8988T (cell line): ENCODE measurements at regions not wholly inside any gene's neighbourhood (a gene's known extent, or its start where the extent isn't known, plus 50 kb on each side); places are given as distances from the start of the nearest gene placed in this dataset.
"Not testable (repeated sequence)": the region's sequence is repeated elsewhere in the genome, so short reads cannot be mapped to it uniquely, and the experiment has no call there.

Source experiments
- DNase-seq: peaks from one replicate; pipeline ENCODE4 v3.0.0; 2011

DNA sequence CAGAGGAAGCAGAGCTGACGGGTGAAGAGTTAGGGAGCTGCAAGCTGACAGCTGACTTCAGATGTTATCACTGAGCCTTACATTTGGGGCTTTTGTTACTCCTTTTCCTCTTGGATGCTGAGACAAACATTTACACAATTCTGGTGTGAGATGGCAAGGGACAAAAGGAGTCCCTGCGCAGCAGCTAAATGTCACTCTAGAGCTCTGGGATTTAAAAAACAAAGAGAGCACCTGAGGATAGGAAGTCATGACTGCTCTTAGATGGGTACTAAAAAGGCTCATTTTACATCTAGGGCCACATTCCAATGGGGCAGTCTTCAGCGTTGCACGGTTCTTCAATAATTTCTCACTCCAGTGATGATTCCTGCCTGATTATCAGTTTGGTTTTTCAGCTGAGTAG lies 204.5 kb downstream of the RAB38 start:
- no peak for DNase-seq

DNA sequence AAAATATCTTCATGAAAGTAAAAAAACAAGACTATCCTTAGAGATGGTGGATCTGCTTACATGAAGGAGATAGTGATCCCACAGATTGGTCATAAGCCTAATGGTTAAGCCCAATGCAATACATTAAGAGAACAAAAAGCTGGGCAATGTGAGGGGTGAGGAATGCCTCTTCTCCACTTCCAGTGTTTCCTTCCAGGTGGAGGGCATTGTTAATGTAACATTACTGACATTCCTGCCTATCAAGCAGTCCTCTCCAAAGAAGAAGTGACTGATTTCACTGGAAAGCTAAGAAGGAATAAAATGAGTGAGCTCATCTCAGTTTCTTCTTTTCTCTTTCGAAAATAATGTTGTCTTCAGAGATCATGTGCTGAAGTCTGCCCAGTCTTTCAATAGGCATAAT lies 207.8 kb downstream of the RAB38 start:
- DNase-seq, result no peak

DNA sequence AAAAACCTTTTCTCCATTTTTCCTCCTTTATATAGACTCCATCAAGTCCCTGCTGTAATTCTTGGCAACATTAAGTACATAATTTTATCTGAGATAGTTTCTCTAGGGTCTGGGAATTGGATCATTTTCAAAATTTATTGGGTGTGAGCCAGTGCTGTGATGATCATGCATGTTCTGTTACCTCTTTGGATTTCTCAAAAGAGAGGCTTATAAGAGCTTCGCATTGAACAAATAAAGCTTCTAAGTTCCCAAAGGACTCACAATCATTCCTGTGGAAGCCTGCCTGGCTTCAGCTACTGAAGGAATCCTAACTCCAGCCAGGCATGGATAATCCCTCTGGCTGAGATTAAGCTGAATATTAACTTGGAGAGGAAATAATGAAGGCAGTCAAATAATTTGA lies 208.5 kb downstream of the RAB38 start:
- DNase-seq, result no peak

DNA sequence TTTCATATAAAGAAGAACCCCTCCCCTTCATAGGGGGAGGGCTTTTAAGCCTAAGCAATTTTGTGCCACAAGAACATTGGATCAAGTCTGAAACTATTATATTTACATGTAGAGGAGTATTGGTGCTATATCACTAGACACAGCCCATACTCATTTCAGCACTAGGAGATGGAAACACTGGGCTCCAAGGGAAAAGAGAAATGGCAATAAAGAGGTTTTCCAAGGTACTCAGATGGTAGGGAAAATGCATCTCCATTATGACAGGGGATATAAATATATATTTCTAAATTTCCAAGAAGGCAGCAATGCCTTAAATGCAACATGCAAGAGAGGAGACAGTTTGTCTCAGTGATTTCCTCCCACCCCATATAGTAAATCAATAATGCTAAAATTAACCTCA lies 209.0 kb downstream of the RAB38 start:
- no peak for DNase-seq

DNA sequence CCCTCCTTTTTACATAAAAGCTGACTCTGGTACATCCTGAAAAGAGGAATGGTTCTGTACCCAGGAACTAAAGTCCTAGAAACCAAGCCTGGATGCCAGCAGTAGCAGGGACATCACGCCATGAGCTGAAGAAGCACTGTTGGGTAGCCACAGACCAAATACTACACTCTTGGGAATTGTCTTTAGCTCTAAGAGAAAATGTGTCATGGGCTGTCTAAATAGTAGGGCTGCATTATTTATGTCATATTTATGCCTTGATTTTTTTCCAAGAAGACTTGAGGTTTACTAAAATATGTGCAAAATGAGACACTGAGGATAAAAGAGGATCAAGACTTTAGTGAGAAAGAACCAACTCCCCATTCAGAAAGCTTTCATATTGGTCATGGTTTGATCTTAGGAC lies 213.6 kb downstream of the RAB38 start:
- DNase-seq, result no peak

DNA sequence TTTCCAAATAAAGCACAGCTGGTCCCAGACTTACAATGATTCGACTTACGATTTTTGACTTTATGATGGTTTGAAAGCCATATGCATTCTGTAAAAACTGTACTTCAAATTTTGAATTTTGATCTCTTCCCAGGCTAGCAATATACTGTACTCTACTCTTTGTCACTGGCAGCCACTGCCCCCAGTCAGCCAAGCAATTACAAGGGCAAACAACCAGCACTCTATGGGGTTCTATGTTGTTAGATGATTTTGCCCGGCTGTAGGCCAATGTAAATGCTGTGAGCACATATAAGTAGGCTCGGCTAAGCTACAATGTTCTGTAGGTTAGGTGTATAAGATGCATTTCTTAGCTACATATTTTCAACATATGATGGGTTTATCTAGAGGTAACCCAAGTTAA lies 217.3 kb downstream of the RAB38 start:
- no peak for DNase-seq

DNA sequence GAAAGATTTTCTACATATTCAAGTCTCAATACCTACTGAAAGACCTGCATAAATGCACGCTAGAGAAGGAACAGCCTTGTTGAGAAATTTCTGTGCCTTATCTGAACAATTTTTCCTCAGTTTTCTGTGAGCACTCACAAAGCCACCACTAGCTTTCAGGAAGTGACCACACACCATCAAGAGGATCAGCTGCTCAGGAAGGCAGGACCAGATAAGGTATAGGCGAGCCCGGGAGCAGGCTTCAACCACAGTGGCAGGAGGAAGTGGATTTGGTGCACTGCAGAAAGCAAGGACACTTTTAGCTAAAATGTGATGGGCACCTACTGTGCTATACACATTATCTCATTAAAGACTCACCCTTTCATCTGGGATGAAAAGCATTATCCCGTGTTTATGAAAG lies 220.8 kb downstream of the RAB38 start:
- no peak for DNase-seq

DNA sequence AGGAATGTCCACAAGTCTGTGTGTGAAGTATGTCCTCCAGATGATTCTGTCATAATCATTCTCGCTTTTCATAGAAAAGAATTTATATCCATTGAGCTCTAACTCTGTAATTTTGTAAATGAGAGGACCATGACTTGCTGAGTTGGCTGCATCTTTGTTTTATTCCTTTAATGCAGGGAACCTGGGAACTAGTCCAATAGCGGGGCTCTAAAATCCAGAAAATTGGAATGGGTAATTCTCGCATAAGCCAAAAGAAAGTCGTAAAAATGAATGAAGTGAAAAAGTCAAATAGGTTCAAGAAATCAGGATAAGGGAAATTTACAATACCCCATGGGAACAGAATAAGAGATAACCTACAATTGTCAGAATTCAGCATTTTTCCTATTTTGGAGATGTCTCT lies 232.5 kb downstream of the RAB38 start:
- no peak for DNase-seq

DNA sequence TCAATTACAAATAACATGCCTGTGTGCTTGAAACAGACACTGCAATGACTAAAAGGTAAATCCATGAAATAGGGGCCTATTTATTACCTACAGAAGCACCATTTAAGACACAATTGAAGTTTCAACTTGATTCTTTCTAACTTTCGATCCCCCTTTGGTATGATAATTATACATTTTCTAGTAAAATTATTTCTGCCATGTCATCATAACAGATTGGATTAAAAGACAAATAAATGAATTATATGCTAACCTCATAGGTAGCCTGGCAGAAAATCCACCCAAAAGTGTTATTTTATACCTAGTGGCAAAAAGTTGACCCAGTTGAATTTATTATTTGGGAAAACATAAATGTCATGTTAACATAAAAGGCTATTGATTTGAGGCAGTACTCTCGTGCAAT lies 241.1 kb downstream of the RAB38 start:
- no peak for DNase-seq

DNA sequence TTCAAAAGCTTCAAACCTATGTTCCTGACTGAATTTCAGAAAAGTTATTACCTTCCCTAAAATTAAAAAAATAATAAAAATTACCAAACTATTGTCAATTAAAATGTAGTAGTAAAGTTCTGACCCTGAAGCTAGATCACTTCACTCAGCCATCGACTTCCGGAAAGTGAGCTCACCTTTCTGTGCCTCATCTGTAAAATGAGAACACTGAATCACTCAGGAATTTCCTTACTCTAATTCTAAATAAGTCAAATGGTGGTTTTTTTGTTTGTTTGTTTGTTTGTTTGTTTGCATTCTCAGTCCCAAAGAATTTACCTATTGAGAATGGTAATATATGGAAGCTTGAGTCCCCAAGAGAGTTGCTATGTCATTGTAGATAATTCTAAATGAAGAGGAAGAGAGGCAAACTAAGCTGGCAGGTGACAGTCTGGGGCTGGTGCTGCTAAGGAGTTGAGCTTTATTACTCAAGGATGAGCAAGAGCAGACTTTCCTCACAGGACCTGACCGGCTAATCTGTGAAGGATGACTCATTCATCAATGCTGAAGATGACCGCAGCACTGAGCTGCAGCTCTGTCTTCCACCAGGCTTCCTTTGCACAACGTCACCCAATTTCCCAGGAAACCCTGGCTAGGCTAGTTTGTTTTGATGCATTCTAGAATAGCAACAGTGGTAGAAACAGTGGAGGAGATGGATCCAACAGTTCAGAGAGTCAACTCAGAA lies 248.8 kb downstream of the RAB38 start:
- DNase-seq, result no peak

DNA sequence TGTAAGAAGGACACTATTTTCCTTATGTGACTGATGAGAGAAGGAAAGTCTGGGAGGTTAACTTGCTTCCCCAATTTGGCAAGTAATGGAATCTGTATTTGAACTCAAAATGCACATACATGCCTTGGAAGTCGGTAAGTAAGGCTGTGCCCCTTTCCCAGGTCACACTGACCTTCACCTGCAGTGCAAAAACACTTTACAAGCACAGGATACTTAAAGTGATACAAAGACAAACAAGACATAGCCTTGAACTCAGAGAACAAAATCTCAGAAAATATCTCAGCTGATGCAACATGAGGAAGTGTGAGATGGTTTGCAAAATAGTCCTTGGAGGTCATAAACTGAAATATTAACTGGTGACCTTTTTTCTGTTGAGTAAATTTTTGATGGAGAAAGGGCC lies 251.1 kb downstream of the RAB38 start:
- no peak for DNase-seq

DNA sequence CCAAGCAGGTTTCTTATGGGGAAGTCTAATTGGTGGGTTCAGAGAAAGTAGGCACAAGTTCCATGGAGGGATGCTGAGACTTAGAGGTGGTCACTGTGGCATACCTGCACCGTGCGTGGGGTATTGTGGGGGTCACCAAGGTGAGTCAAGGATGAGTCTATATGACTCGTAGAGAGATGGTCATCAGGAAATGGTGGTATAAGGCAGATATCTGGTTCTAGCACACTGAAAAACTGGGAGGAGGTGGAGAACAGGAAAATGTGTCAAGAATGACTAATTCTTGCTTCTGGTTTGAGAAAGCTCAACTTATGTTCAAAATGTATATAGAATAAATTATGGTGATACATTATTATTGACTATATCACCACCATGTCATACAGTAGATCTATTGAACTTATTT lies 258.1 kb downstream of the RAB38 start:
- no peak for DNase-seq

DNA sequence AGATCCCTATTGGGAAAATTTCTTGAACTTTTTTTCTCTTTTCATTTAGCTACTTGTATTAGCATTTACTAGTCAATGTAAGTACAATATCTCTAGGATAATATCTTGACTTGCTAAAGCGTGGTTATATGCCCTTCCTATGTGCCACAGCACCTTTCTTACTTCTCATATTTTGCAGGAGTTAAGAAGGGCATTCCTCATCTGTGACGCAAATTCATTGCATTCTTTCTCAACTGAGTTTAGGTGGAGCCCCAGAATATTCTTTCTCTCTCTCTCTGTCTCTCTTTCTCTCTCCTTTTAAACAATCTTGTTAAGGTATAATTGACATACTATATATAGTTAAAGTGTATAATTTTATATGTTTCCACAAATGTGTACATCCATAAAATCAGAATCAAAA lies 266.1 kb downstream of the RAB38 start:
- DNase-seq, result no peak

DNA sequence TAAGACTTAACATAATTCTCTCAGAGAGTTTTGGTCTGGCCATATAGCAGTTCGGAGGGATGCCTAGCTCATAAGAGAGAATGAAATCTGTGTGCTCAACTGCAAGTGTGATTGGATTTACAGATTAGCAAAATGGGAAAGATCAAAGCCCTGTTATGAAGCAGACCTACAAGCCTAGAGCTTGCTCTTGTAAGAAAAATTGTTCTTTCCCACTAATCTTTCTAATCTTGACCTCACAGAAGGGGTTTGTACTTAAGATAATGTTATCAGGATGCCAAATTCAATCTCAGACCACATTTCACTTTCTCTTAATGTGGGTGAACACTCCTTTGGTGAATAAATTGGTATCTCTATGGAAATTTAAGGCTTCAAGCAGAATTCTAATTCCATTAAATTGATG lies 267.2 kb downstream of the RAB38 start:
- DNase-seq, result no peak

DNA sequence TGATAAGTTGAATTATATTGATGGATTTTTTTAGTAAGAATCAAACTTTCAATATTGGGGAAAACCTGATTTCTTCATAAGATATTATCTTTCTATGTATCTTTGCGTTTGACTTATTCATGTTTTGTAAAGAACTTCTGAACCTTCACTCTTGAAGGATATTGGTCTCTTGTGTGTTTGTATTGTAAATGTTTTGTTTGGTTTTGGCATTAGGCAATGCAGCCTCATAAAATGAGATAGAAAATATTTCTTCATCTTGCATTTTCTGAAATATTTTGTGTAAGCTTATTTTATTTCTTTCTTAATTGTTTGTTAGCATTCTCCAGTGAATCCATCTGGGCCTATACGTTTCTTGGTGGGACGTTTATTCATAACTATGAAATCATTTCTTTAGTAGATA lies 271.9 kb downstream of the RAB38 start:
- DNase-seq, result no peak

DNA sequence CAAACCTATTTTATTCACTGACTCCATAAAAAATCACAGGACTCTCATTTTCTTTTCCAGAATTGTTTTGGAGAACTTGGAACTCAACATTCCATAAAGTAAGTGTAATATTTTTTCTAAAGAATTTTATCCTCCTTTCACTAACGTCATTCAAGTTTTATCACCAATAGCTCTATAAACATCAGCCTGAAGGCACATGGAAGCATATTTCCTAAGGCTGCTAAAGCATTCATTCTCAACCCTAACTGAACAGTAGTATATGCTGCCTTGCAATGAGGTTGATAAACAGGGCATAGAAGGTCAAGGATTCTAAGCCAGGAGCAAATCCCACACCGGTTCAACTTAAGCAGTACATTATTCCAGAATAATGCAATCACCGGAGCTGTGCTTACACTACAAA lies 273.9 kb downstream of the RAB38 start:
- no peak for DNase-seq

DNA sequence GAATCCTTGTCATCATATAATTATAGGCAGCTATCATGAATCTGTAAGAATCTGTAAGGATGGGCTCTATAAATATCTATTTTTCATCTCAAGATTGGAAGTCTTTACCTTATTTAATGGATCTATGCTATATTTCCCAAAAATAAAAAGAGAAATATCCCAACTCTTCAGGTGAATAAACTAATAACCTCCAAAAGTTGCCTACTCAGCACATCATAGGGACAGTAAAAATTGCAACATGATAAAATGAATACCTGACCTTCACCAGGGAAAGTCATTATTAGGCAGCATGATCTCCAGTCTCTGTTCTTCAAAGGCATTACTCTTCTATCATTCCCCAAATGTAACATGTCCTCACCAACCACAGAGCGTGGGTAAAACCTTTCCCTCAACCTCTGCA lies 277.3 kb downstream of the RAB38 start:
- no peak for DNase-seq

DNA sequence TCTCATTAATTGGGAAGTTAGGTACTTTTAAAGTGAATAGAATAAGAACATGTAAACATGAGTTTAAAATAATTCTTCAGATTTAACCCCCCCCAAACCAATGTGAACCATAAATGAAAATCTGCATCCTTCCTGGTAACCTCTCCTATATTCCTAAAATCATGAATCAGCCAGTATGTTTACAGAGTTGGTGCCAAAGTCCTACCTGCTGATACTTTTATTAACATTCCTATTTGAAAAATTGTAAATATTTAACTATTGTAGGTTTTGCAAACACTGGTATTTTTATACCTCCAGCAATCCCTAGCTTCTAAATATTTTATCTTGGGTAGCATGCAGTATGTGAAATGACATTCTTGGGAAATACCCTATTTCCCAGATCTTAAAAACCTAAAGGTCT lies 278.2 kb downstream of the RAB38 start:
- no peak for DNase-seq

DNA sequence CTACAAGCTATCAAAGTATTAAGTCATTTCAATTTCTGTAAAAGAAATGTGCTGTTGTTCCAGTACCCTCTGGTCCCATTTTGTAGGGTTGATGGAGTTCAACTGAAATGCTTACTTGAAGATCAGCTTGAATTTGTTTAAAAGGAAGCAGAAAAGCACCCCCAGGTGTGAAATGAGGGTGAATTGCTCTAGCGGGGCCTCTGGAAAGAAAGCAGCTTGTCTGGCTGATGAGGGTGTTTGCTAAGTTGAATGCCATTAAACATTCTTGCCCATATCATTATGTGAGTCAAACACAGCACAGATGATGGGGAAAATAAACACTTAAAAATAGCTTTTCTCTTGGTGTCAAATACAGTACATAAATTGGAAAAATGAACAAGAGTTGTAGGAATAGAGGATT lies 280.3 kb downstream of the RAB38 start:
- no peak for DNase-seq

DNA sequence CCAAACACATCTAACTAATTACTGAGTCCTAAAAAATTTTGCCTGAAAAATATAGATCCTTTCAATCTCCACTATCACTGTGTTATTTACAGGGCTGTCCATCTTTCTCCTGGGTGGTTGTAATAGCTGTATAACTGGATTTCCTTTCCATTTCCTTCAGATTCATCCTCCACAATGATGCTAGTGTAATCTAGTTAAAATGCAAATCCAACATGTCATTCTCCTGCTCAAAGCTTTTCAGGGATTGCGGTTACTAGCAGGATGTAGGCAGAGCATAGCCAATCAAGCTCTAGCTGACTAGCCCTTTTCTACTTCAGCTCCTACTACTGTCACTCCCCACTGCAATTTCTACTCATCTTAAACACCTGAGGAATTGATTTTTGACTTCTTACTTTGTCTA lies 283.0 kb downstream of the RAB38 start:
- DNase-seq, result no peak

DNA sequence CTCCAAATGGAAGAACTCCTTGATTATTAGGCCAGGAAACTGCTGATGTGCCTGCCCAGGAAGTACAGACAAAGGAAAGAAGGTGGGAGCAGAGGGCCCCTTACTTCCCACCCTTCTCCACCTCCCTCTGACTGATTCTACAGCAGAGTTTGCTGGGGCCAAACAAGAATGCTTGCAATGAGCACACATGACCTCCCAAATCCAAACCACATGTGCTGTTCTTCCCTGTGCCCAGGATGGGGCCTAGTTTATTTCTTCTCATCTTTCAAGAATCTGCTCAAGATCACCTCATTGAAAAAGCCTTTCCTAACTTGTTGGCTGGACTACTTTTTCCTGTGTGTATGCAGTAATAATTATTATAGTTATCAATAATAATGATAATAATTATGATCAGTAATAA lies 286.1 kb downstream of the RAB38 start:
- DNase-seq, result no peak

DNA sequence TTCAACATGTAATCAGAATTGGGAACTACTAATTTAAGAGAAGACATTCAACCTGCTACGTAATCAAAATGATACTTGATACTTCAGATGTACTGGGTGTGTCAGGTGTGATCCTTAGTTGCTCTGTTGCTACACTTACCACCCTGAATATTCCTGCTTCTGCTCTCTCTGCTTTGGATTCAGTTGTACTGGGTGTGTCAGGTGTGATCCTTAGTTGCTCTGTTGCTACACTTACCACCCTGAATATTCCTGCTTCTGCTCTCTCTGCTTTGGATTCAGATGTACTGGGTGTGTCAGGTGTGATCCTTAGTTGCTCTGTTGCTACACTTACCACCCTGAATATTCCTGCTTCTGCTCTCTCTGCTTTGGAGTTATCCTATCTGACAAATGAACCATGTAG lies 290.2 kb downstream of the RAB38 start:
- DNase-seq, result not testable (repeated sequence)

DNA sequence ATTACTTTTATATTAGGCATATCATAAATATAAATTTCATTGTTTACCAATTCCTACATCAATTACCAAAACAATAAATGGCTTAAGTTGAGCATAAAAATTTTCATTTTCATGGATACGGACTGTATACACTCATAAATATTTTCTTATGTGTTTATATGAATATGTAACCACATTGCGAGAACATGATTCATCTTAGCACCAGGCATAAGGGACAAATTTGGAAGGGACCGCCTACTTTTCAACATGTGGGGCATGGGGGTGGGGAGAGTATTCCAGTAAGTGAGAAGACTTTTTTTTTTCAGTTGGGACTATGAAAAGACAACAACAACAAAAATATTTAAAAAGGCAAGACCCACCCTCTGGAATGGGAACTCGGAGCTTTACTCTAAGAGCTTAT lies 296.1 kb downstream of the RAB38 start:
- no peak for DNase-seq

DNA sequence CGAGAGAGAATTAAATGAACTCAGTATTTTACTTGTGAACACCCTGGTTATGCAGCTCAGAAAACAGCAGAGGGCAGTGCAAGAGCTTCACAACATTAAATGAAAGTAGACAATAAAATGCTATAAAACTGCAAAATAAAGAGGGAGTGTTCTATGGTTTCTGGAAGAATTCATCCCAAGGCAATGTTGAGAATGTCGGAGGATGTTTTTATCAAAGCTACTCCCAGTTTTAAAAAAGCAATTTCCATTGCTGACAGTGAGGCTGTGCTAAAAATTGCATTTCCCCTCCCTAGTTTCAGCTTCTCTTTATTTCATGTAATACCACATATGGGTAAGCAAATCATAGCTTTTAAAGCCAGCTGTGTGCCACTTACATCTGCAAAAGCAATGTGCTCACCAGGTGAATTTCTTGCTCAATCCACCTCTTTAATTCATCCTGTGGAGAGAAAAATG lies 296.8 kb downstream of the RAB38 start:
- no peak for DNase-seq

DNA sequence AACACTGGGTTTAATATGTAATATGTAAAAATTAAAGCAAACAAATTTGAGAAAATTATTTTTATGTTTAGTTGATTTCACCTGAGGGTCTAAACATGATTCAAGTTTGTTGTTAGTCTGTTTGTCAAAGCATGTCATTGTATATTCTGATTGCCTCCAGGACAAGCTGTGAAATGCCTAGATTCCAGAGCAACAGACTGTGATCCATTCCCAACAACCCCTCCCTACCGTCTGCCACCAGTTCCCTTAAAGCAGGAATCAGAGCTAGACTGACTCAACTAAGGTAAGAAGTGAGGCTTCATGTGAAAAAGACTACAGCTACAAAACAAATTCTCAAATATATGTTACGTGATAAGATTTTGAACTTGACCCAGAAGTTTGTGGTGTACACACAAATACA lies 304.2 kb downstream of the RAB38 start:
- no peak for DNase-seq

DNA sequence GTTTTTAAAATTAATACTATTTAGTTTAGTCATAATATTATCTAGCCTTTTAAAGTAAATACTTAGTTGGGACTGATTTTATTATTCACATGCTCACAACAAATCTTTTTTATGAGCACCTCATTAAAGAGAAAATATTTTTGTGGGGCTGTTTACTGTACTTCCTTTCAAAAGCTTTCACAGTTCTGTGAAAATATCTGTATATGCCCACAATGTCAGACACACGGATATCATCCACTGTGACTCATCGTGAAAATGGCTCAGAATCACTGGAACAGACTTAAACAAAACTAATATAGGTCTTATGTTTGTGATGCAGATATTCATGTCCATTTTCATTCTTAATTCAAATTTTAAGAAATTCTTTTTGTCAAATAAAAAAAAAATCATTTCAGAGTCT lies 305.2 kb downstream of the RAB38 start:
- DNase-seq, result no peak
